ENCODE measurements at regions not wholly inside any gene's neighbourhood (a gene's known extent, or its start where the extent isn't known, plus 50 kb on each side); places are given as distances from the start of the nearest gene placed in this dataset.
"Not testable (repeated sequence)": the region's sequence is repeated elsewhere in the genome, so short reads cannot be mapped to it uniquely, and the experiment has no call there.

- DNase-seq: no peak
These were observed 207.7 kb upstream of the SDK2 start for GRCh38 chr17:73851921-73852320.

- no peak for DNase-seq
These were observed 211.6 kb upstream of the SDK2 start for GRCh38 chr17:73855720-73856333.

- DNase-seq: no peak
These were observed 212.3 kb upstream of the SDK2 start for GRCh38 chr17:73856556-73856955.

- DNase-seq: not testable (repeated sequence)
These were observed 215.3 kb upstream of the SDK2 start for GRCh38 chr17:73859439-73860008.

- DNase-seq: no peak
These were observed 217.3 kb upstream of the SDK2 start for GRCh38 chr17:73861543-73861942.

- DNase-seq: no peak
These were observed 219.7 kb upstream of the SDK2 start for GRCh38 chr17:73863761-73864535.

- DNase-seq: no peak
These were observed 221.6 kb upstream of the SDK2 start for GRCh38 chr17:73865831-73866230.

GRCh38 chr17:73867056-73867455 is 222.8 kb upstream of the SDK2 start:
- DNase-seq: no peak

GRCh38 chr17:73870068-73870467 is 225.8 kb upstream of the SDK2 start:
- DNase-seq: no peak

GRCh38 chr17:73870473-73870872 is 226.2 kb upstream of the SDK2 start:
- DNase-seq: no peak

GRCh38 chr17:73872816-73873215 is 228.6 kb upstream of the SDK2 start:
- peak in 2 of 3 experiments; percentile 9 to 45 for DNase-seq

- DNase-seq: no peak
These were observed 229.9 kb upstream of the SDK2 start for GRCh38 chr17:73874008-73874720.

GRCh38 chr17:73875346-73875745 is 231.1 kb upstream of the SDK2 start:
- no peak for DNase-seq

GRCh38 chr17:73877962-73878361 is 233.7 kb upstream of the SDK2 start:
- DNase-seq: no peak

- DNase-seq: no peak
These were observed 234.7 kb upstream of the SDK2 start for GRCh38 chr17:73878923-73879322.

- DNase-seq: peak in 2 of 3 experiments; percentile 3 to 52
These were observed 235.7 kb upstream of the SDK2 start for GRCh38 chr17:73879987-73880386.

GRCh38 chr17:73882590-73882989 is 238.3 kb upstream of the SDK2 start:
- DNase-seq: no peak

- DNase-seq: no peak
These were observed 238.9 kb upstream of the SDK2 start for GRCh38 chr17:73883175-73883574.

- DNase-seq: no peak
These were observed 243.5 kb upstream of the SDK2 start for GRCh38 chr17:73887739-73888138.

- DNase-seq: no peak
These were observed 244.6 kb upstream of the SDK2 start for GRCh38 chr17:73888862-73889261.

GRCh38 chr17:73889439-73889838 is 245.2 kb upstream of the SDK2 start:
- DNase-seq: no peak

GRCh38 chr17:73890831-73891405 is 246.7 kb upstream of the SDK2 start:
- DNase-seq: no peak

- DNase-seq: no peak
These were observed 250.9 kb upstream of the SDK2 start for GRCh38 chr17:73895157-73895556.
